GM21447 (cell line): ENCODE measurements at regions not wholly inside any gene's neighbourhood (a gene's known extent, or its start where the extent isn't known, plus 50 kb on each side); places are given as distances from the start of the nearest gene placed in this dataset.

ENCODE experiments used
- ATAC-seq: cut with Tn5 transposase; IDR thresholded peaks from one replicate; pipeline ENCODE4 v1.9.1; 2021; ENCODE audit not compliant: unreplicated experiment

GRCh38 chr2:18639756-18640453 is 50.5 kb upstream of the NT5C1B start:
- ATAC-seq = no peak
